ENCODE measurements at regions not wholly inside any gene's neighbourhood (a gene's known extent, or its start where the extent isn't known, plus 50 kb on each side); places are given as distances from the start of the nearest gene placed in this dataset.

- no peak for DNase-seq
- Histone ChIP-seq H3K23ac (ENCODE audit: insufficient read length, low read depth, low read length) (no peak overlapping the region), H2BK5ac (ENCODE audit: insufficient read length, low read length) (no peak overlapping the region), H3K79me2 (ENCODE audit: insufficient read depth, low read length) (no peaks in the 10 kb centered on the region), H3K4me1 (ENCODE audit: insufficient read depth, low read length) (no peaks in the 10 kb centered on the region), H2BK120ac (ENCODE audit: low read depth, low read length, poor library complexity, severe bottlenecking) (no peak overlapping the region), H2BK20ac (ENCODE audit: low read depth, low read length, poor library complexity, severe bottlenecking) (no peak overlapping the region), H2BK15ac (ENCODE audit: low read depth, low read length) (no peak overlapping the region), H3K56ac (ENCODE audit: insufficient read length, low read depth, low read length) (no peak overlapping the region), H3K18ac (ENCODE audit: insufficient read length, low read depth, low read length) (no peak overlapping the region), H3K27ac (ENCODE audit: insufficient read length, low read depth, low read length) (no peak overlapping the region), H3K79me1 (ENCODE audit: insufficient read depth, low read depth, low read length, poor library complexity, severe bottlenecking) (no peaks in the 10 kb centered on the region), H2BK12ac (ENCODE audit: insufficient read length, low read depth, low read length) (no peak overlapping the region), H3K27me3 (ENCODE audit: insufficient read depth, low read length) (no peaks in the 10 kb centered on the region), H3K9ac (ENCODE audit: extremely low read depth, insufficient read length, low read length) (no peak overlapping the region), H4K20me1 (ENCODE audit: control insufficient read depth, insufficient read depth, insufficient read length) (no peaks in the 10 kb centered on the region), H2AK5ac (ENCODE audit: insufficient read length, low read length) (no peak overlapping the region), H2AFZ (ENCODE audit: low read length) (no peak overlapping the region), H3K9me3 (ENCODE audit: control insufficient read depth, low read depth, low read length) (no peaks in the 10 kb centered on the region), H3K23me2 (ENCODE audit: insufficient read length, low read depth, low read length, poor library complexity, severe bottlenecking) (no peaks in the 10 kb centered on the region), H4K5ac (ENCODE audit: insufficient read length, low read depth, low read length) (no peak overlapping the region), H4K8ac (replicated peaks; ENCODE audit: insufficient read length, low read depth, low read length) (no peak overlapping the region), H3K14ac (ENCODE audit: insufficient read depth, low read length) (no peak overlapping the region), H3K4me2 (ENCODE audit: insufficient read depth, insufficient read length, low read length) (no peak overlapping the region), H3K4ac (ENCODE audit: low read depth, low read length) (no peak overlapping the region), H3T11ph (ENCODE audit: low read length) (no peak overlapping the region), H4K91ac (ENCODE audit: insufficient read length, low read depth, low read length) (no peak overlapping the region)
- Mint-ChIP-seq H3K36me3 (ENCODE audit: insufficient read depth in 1 of 3, low read depth in 3 of 3) (peaks cover 0 to 3% (median 3%) of the 10 kb centered on the region in 3 experiments; a peak in 3 of 7 replicates), H3K27me3 (ENCODE audit: low read depth) (no peaks in the 10 kb centered on the region; the same call in 1 of the 2 replicates), H3K4me3 (no peak overlapping the region), H3K9me3 (peaks cover 50 to 65% of the 10 kb centered on the region in 2 experiments), H3K4me1 (peaks cover 2 to 4% of the 10 kb centered on the region in 2 experiments; a peak in 1 of 4 replicates), H3K27ac (no peak overlapping the region)
- TF ChIP-seq CTCF (conservative IDR thresholded peaks at IDR 0.05), result no peak
- WGBS (ENCODE audit: extremely low coverage, insufficient read length, low lambda C conversion rate), result no CpG with 5 or more reads among the region's 2 CpGs
Measured at GRCh38 chrX:45986971-45987370, 558.2 kb downstream of the ZNF674 start.
